GM21529 (cell line): ENCODE measurements at regions not wholly inside any gene's neighbourhood (a gene's known extent, or its start where the extent isn't known, plus 50 kb on each side); places are given as distances from the start of the nearest gene placed in this dataset.

Source experiments
- ATAC-seq: cut with Tn5 transposase; IDR thresholded peaks from one replicate; pipeline ENCODE4 v1.9.1; 2021; ENCODE audit not compliant: unreplicated experiment

GRCh38 chr12:67370979-67371378 is 101.8 kb downstream of the CAND1 start:
- ATAC-seq, result no peak

- ATAC-seq, result no peak
These were observed 107.9 kb downstream of the CAND1 start for GRCh38 chr12:67377021-67377420.

GRCh38 chr12:67377541-67377940 is 108.4 kb downstream of the CAND1 start:
- no peak for ATAC-seq

- no peak for ATAC-seq
These were observed 113.2 kb downstream of the CAND1 start for GRCh38 chr12:67382241-67382871.

- ATAC-seq, result no peak
These were observed 117.9 kb downstream of the CAND1 start for GRCh38 chr12:67386869-67387565.

GRCh38 chr12:67388331-67389138 is 119.4 kb downstream of the CAND1 start:
- no peak for ATAC-seq

GRCh38 chr12:67390273-67390672 is 121.1 kb downstream of the CAND1 start:
- ATAC-seq, result no peak

- no peak for ATAC-seq
These were observed 121.9 kb downstream of the CAND1 start for GRCh38 chr12:67391034-67391433.

GRCh38 chr12:67391656-67392055 is 122.5 kb downstream of the CAND1 start:
- no peak for ATAC-seq

GRCh38 chr12:67394550-67394949 is 125.4 kb downstream of the CAND1 start:
- ATAC-seq, result no peak

GRCh38 chr12:67400742-67401141 is 131.6 kb downstream of the CAND1 start:
- no peak for ATAC-seq

GRCh38 chr12:67410246-67410645 is 141.1 kb downstream of the CAND1 start:
- no peak for ATAC-seq

GRCh38 chr12:67410667-67411067 is 141.5 kb downstream of the CAND1 start:
- ATAC-seq, result no peak

- ATAC-seq, result no peak
These were observed 142.4 kb downstream of the CAND1 start for GRCh38 chr12:67411562-67411961.

- ATAC-seq, result no peak
These were observed 144.4 kb downstream of the CAND1 start for GRCh38 chr12:67413577-67413976.

GRCh38 chr12:67414011-67414715 is 145.0 kb downstream of the CAND1 start:
- ATAC-seq, result no peak

- no peak for ATAC-seq
These were observed 146.3 kb downstream of the CAND1 start for GRCh38 chr12:67415473-67415872.

GRCh38 chr12:67419810-67420209 is 150.7 kb downstream of the CAND1 start:
- no peak for ATAC-seq

- ATAC-seq, result no peak
These were observed 151.3 kb downstream of the CAND1 start for GRCh38 chr12:67420506-67420905.

- ATAC-seq, result no peak
These were observed 152.9 kb downstream of the CAND1 start for GRCh38 chr12:67422081-67422480.

- ATAC-seq, result no peak
These were observed 155.6 kb downstream of the CAND1 start for GRCh38 chr12:67424784-67425183.
